Esophagus squamous epithelium (tissue), 5 donors: ENCODE measurements at regions not wholly inside any gene's neighbourhood (a gene's known extent, or its start where the extent isn't known, plus 50 kb on each side); places are given as distances from the start of the nearest gene placed in this dataset.

ENCODE experiments used
- DNase-seq: peaks from one replicate; lab custom pipeline; 2025; lab: John Stamatoyannopoulos, UW
- H3K27ac ChIP-seq, 4 donors: fragments of 200-600 bp; sonication (generic); one replicate each; pipeline ENCODE4 v1.5.1; 2016 to 2019; ENCODE audit warnings: mild to moderate bottlenecking in 1 of 4
- H3K27me3 ChIP-seq, 4 donors: fragments of 200-600 bp; sonication (generic); 1 replicate in 3 of 4; 2 replicates in 1 of 4; pipeline versions ENCODE4 v1.5.1 to v1.6.0; 2017 to 2021; ENCODE audit warnings: antibody characterized with exemption in 1 of 4
- H3K36me3 ChIP-seq, 3 donors: fragments of 200-600 bp; sonication (generic); one replicate each; pipeline ENCODE4 v1.5.1; 2016 to 2019
- H3K4me1 ChIP-seq, 3 donors: fragments of 200-600 bp; sonication (generic); one replicate each; pipeline ENCODE4 v1.5.1; 2017 to 2019
- H3K4me3 ChIP-seq, 4 donors: fragments of 200-600 bp; sonication (generic); 1 replicate in 3 of 4; 2 replicates in 1 of 4; pipeline ENCODE4 v1.5.1; 2016 to 2019; ENCODE audit warnings: mild to moderate bottlenecking in 2 of 4, moderate library complexity in 1 of 4
- H3K9me3 ChIP-seq, 3 donors: fragments of 200-600 bp; sonication (generic); one replicate each; pipeline ENCODE4 v1.5.1; 2016 to 2019
- CTCF ChIP-seq, 6 experiments: fragments of 450-650 bp in 4 of 6; fragments of 200-600 bp in 2 of 6; sonication (generic) in 2 of 6; IDR thresholded peaks; one replicate each; pipeline ENCODE4 v1.5.1; 2016 to 2019; ENCODE audit warnings: antibody characterized with exemption in 6 of 6, mild to moderate bottlenecking in 4 of 6, moderate library complexity in 4 of 6
- POLR2A ChIP-seq, 4 donors: fragments of 450-650 bp; IDR thresholded peaks; one replicate each; pipeline ENCODE4 v1.6.1; 2017; ENCODE audit warnings: antibody characterized with exemption in 4 of 4, mild to moderate bottlenecking in 4 of 4, moderate library complexity in 3 of 4
- WGBS, 2 donors: methylation state at CpG; one replicate each; pipeline ENCODE4 v1.1.5; 2018; 5-methylcytosine and 5-hydroxymethylcytosine counted together
- intact Hi-C: fragments of 100-400 bp; cut with DNase I; formaldehyde crosslinking; loops from one replicate; pipeline ENCODE4 v1.15.0; 2022
- donor health status: DM: yes; HTN: yes; CAD: no.

GRCh38 chr2:43033016-43033270 lies 193.5 kb downstream of the ZFP36L2 start:
- Histone ChIP-seq H3K4me3 (no peak overlapping the region), H3K9me3 (no peaks in the 10 kb centered on the region), H3K4me1 (peaks cover 5 to 20% (median 8%) of the 10 kb centered on the region in 3 donors), H3K27ac (peak overlapping the region in 3 of 4 donors; percentile 61 to 77 (median 71)), H3K36me3 (no peaks in the 10 kb centered on the region), H3K27me3 (no peaks in the 10 kb centered on the region)
- 65 to 67% methylated on average over 6 to 7 of the region's 7 CpGs for WGBS, 2 donors
- intact Hi-C loops, result no loop called here
- no peak for TF ChIP-seq CTCF (IDR thresholded peaks at IDR 0.05)
- DNase-seq, result no peak

DNA sequence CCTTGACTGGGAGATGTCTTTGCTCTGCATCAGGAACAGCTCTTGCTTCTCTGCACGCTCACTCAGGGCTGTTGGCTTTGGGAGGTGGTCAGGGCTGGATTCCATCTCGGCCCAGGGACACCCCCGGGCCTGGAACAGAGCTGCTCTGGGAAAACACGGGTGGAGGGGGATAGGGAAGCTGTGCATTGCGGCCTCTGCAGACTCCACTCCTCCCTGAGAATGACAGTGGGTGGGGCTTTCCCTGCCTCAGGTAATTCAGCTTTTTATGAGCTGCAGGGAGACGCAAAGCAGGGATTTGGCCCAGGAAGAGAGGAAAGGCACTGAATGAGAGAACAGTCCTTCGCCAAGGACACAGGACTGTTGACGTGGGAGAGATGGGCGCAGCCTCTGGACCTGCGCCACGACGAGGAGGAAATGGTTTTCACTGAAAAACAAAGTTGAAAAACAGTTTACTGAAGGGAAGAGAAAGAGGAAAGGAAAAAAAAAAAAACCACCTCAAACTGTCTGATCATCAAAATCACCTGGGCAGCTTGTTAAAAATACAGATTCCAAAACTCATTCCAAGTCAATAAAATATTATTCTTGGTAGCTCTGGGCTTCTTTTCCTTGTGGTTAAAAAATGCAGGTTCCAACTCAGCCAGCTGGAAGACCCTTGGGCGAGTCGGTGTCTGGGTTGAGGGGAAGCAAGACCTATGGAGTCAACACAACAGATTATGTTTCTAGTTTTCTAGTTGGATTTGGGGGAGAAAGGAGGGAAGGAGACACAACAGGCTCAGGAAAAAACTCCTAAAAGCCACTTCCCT lies 194.0 kb downstream of the ZFP36L2 start:
- Histone ChIP-seq H3K27ac (peak overlapping the region; percentile 47 to 81 (median 74)), H3K27me3 (no peaks in the 10 kb centered on the region), H3K4me3 (no peak overlapping the region), H3K9me3 (no peaks in the 10 kb centered on the region), H3K36me3 (no peaks in the 10 kb centered on the region), H3K4me1 (peaks cover 8 to 25% (median 9%) of the 10 kb centered on the region in 3 donors)
- no peak for DNase-seq
- intact Hi-C loops, result no loop called here
- TF ChIP-seq POLR2A (IDR thresholded peaks at IDR 0.05), result no peak
- TF ChIP-seq CTCF (IDR thresholded peaks at IDR 0.05), result no peak
- 27 to 34% methylated on average over 4 to 13 of the region's 14 CpGs for WGBS, 2 donors

- Histone ChIP-seq H3K27ac (peak overlapping the region; percentile 47 to 81 (median 74)), H3K4me1 (peaks cover 8 to 32% (median 15%) of the 10 kb centered on the region in 3 donors), H3K4me3 (no peak overlapping the region), H3K9me3 (no peaks in the 10 kb centered on the region), H3K36me3 (no peaks in the 10 kb centered on the region), H3K27me3 (no peaks in the 10 kb centered on the region)
- intact Hi-C loops, result no loop called here
- WGBS, 2 donors, result 74 to 95% methylated on average over 8 to 9 of the region's 9 CpGs
- TF ChIP-seq POLR2A (IDR thresholded peaks at IDR 0.05) (no peak), CTCF (IDR thresholded peaks at IDR 0.05) (no peak)
- DNase-seq, result no peak
Observed at GRCh38 chr2:43031471-43032212, 194.8 kb downstream of the ZFP36L2 start.

DNA sequence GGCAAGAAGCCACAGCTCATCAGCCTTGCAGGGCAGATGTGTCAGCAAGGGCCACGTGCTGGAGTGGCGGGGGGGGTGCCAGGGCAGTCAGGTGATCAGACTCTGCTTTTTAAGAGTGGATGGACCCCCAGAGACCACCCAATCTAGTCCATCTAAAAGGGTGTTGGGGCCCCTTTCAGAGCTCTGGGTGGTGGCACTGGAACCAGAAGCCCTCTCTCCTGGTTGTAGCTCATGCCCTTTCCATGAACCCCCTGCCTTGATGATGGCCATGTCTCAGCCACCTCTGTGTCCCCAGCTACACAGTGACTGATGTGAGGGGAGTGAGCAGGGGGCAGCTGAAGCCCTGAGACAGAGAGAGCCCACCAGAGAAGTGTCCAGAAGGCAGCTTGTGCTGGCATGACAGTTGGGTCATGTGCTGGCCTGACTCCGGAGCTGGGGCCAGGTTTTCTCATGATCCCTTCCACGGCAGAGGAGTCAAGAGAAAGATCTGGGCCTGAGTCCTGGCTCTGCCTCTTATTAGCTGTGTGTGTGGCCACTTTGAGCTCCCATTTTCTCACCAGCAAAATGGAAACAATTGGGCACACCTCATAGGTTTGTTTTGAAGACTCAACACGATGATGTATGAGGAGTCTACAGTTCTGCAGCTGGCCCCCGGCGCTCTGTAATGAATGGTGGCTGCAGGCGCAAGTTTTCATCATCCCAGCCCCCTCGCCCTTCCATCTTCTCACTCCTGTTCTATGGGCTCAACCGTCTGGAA lies 195.7 kb downstream of the ZFP36L2 start:
- H3K4me1 ChIP-seq, result peaks cover 8 to 35% (median 15%) of the 10 kb centered on the region in 3 donors
- H3K27me3 ChIP-seq, result no peaks in the 10 kb centered on the region
- DNase-seq, result no peak
- 89 to 96% methylated on average over 6 to 10 of the region's 10 CpGs for WGBS, 2 donors
- no peak for TF ChIP-seq CTCF (IDR thresholded peaks at IDR 0.05)
- no peak for TF ChIP-seq POLR2A (IDR thresholded peaks at IDR 0.05)
- H3K36me3 ChIP-seq, result no peaks in the 10 kb centered on the region
- intact Hi-C loops, result no loop called here
- no peaks in the 10 kb centered on the region for H3K9me3 ChIP-seq
- no peak overlapping the region for H3K27ac ChIP-seq
- no peak overlapping the region for H3K4me3 ChIP-seq
